GM06990 (cell line): ENCODE measurements at regions not wholly inside any gene's neighbourhood (a gene's known extent, or its start where the extent isn't known, plus 50 kb on each side); places are given as distances from the start of the nearest gene placed in this dataset.

Experiments
- DNase-seq: peaks from one replicate; pipeline ENCODE4 v3.0.0-alpha.2; 2011; ENCODE audit not compliant: insufficient read length; ENCODE audit errors: extremely low read depth
- H3K27me3 ChIP-seq: replicated peaks from 2 replicates; pipeline ENCODE4 v1.6.0; 2011; ENCODE audit warnings: low read length; ENCODE audit not compliant: control insufficient read depth, insufficient read depth
- H3K36me3 ChIP-seq: 2 replicates; pipeline ENCODE4 v1.5.1; 2011; ENCODE audit warnings: low read length; ENCODE audit not compliant: control insufficient read depth, insufficient read depth
- H3K4me3 ChIP-seq: replicated peaks from 2 replicates; pipeline ENCODE4 v1.5.1; 2011; ENCODE audit warnings: low read depth, mild to moderate bottlenecking, control low read depth, low read length
- TF ChIP-seq, protein P1 (sequence below): IDR thresholded peaks from 2 replicates; pipeline ENCODE4 v1.5.1; 2011; ENCODE audit warnings: low read length, control low read depth, mild to moderate bottlenecking, inconsistent platforms; ENCODE audit not compliant: insufficient read depth, poor library complexity, severe bottlenecking

DNA sequence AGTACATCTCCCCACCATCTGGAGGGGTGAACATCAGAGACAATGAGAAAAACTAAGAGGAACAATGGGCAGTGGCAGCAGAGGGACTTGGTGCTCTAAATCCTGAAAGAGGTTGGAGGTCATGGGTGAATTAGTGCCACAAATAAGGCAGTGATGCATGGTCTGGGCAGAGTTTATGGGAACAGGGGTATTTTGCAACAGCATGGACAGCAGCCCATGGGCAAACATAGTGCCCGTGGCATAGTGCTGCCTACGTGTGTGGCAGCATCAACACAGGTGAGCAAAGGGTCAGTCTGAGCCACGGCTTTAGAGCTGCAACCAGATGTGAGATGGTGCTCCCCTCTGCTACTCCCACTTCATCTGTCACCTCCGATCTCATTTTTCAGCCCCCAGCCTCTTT, 459.1 kb upstream of the CITED2 start:
- TF ChIP-seq, protein P1, sequence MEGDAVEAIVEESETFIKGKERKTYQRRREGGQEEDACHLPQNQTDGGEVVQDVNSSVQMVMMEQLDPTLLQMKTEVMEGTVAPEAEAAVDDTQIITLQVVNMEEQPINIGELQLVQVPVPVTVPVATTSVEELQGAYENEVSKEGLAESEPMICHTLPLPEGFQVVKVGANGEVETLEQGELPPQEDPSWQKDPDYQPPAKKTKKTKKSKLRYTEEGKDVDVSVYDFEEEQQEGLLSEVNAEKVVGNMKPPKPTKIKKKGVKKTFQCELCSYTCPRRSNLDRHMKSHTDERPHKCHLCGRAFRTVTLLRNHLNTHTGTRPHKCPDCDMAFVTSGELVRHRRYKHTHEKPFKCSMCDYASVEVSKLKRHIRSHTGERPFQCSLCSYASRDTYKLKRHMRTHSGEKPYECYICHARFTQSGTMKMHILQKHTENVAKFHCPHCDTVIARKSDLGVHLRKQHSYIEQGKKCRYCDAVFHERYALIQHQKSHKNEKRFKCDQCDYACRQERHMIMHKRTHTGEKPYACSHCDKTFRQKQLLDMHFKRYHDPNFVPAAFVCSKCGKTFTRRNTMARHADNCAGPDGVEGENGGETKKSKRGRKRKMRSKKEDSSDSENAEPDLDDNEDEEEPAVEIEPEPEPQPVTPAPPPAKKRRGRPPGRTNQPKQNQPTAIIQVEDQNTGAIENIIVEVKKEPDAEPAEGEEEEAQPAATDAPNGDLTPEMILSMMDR = no peak
- Histone ChIP-seq H3K4me3 (no peak overlapping the region), H3K36me3 (no peaks in the 10 kb centered on the region), H3K27me3 (no peaks in the 10 kb centered on the region)
- DNase-seq = no peak

DNA sequence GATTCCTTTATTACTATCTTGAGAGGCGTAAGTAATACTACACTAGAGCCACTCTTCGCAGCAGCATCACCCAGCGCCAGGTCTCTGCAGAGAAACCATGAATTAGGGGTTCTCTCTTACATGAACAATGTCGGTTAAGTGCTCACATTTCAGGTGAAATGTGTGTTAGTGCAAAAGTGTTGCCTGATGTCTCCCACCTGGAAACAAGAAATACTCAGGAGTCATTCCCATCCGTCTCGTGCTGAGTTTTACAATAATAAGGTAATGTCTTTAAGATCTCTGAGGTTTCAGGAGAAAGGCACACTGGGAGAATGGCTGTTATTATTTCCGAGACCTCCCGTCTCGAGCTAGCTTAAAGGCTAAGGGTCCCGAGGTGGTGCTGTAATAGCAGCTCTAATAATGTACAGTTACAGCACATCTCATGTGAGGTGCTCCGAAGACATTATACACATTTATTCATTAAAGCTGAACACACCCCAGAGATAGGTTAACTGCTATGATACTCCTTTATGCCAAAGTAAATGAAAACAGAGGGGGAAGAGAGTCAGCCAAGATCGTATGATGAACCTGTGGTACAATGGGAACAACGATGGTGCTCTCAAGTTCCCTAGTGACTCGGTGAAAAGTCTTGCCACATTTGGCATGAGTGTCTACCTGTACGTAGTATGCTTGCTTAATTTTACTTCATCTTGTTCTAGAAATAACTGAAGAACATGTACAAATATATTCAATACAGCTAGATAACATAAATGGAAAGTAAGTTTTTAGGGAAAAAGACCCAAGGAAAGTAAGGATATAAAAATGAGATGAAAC, 458.3 kb upstream of the CITED2 start:
- no peak for DNase-seq
- Histone ChIP-seq H3K27me3 (no peaks in the 10 kb centered on the region), H3K4me3 (no peak overlapping the region), H3K36me3 (no peaks in the 10 kb centered on the region)
- TF ChIP-seq, protein P1 = no peak

DNA sequence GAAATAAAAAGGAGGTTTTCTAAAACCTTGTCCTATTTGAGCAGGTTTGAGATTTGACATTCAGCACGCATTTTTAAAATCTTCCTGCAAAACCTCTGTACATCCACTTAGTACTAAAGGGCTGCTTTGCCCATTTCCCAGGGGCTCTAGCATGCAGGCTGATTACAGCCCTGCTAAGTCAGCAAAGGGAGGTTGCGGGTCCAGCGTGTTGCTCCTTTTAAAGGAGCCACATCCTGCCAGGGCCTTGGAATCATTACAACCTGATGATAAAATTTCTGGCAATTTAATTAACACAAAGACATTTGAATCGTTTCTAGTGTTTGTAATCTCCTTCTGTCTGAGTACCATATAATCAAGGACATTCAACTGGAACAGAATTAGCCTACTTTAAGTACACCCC, 455.1 kb upstream of the CITED2 start:
- no peaks in the 10 kb centered on the region for H3K36me3 ChIP-seq
- DNase-seq = no peak
- TF ChIP-seq, protein P1 = no peak
- no peaks in the 10 kb centered on the region for H3K27me3 ChIP-seq
- no peak overlapping the region for H3K4me3 ChIP-seq

DNA sequence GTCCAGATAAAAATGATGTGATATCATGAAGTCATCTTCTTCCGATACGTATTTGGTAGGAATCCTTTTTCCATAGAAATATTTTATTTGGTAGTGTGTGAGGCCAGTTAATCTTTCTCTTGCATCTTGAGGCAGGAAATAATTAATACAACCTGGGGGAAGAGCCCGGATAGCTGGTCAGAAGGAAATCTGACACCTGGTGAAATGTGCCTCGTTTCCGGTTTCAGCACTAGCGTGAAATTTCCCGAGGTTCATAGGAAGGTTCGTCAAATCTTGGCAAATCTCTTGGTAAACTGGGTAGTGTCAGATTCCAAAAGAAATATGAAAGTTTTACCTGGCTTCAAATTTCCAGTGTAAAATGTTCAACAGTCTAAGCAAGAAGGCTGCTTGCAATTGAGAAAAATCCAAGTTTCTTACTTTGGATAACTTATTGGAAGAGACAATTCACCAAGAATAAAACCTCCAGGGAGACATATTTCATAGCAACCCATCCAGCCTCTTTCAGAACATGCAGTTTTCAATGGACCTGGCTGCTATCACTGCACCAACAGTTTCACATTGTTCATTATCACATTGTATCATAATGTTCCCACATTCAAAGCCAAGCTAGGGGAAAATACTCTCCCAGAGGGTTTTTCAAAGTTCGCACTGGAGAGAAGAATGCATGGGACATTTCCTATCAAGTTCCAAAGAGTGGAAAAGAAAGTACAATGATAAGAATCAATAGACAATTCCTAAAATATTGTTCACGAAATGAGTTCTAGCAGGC, 454.5 kb upstream of the CITED2 start:
- TF ChIP-seq, protein P1 = no peak
- DNase-seq = no peak
- no peaks in the 10 kb centered on the region for H3K36me3 ChIP-seq
- H3K27me3 ChIP-seq = no peaks in the 10 kb centered on the region
- no peak overlapping the region for H3K4me3 ChIP-seq

DNA sequence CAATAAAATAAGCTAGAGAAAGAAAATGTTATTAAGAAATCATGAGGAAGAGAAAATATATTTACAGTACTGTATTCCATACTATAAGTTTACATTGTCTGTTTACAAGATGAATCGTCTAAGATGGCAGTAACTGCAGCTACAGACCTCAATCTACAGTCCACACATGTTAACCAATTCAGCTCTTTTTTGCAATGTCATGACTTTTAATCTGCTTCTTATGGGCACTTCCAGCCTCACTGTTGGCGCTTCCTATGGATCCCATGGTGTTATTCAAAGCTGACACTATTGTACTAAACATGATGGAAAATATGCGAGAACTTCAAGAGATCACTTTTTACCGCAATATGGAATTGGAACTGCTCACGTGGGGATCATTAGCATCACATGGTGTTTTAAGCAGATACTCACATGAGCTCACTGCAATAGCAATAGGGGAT, 451.5 kb upstream of the CITED2 start:
- no peak for DNase-seq
- no peak overlapping the region for H3K4me3 ChIP-seq
- H3K27me3 ChIP-seq = no peaks in the 10 kb centered on the region
- TF ChIP-seq, protein P1 = no peak
- no peaks in the 10 kb centered on the region for H3K36me3 ChIP-seq
